HG02973 (cell line): ENCODE measurements at regions not wholly inside any gene's neighbourhood (a gene's known extent, or its start where the extent isn't known, plus 50 kb on each side); places are given as distances from the start of the nearest gene placed in this dataset.

ENCODE experiments used
- ATAC-seq: cut with Tn5 transposase; IDR thresholded peaks from one replicate; pipeline ENCODE4 v1.9.1; 2021; ENCODE audit warnings: moderate library complexity; ENCODE audit not compliant: unreplicated experiment

- no peak for ATAC-seq
Observed at GRCh38 chr6:150536835-150537234, 62.9 kb upstream of the PLEKHG1 start.

DNA sequence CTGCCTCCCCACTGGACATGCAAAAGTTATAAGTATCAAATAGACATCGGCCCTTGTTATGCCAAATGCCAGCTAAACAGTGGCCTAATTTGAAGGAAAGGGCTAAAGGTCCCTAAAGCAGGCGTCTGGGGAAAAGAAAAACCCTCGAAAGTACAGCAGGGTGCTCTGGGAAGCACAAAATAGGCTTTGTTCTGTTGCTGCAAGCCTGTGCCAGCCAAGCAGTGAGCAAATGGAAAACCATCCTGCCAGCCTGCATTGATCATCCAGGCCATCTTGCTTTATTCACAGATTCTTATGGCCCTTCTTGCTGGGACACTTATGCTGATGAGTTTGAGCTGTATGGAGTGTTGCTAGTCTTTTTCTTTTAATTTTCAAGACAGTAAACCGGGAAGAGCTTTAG is 62.2 kb upstream of the PLEKHG1 start:
- ATAC-seq = no peak

GRCh38 chr6:150537893-150538292 is 61.8 kb upstream of the PLEKHG1 start:
- no peak for ATAC-seq

DNA sequence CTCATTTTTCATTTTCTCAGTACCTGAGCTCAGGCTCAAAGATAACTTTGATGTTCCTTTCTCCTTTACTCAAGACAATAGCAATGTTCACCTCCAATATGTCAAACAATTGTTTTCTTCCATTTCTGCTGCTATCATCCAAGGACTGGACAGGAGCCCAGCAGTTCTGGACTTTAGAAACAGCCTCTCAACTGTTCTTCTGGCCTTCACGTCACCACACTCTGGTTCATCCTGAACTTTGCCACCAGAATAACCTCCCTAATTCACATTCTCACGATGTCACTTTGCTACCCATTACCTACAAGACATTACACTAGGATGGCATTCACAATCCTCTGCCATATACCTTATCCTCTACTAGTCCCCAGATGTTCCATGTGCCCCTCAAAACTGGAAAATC is 60.6 kb upstream of the PLEKHG1 start:
- ATAC-seq = no peak

GRCh38 chr6:150539568-150539967 is 60.1 kb upstream of the PLEKHG1 start:
- no peak for ATAC-seq

DNA sequence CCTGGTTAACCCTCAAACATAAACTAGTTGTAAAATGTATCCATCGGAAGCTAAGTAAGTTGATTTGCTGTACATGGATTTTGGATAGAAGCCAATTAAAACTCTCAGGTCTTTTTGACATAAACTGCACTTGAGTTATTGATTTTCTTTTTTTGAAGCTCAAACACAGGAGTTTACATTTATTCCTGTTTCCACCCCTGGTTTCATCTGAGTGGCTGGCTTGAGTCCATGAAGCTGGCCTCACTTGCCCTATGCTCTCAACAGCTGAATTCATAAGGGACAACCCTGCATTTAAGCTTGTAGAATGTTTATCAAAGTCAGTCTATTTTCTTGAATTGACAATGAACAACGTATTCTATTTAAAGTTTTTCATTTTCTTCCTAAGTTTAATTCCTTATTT is 58.1 kb upstream of the PLEKHG1 start:
- ATAC-seq = no peak

GRCh38 chr6:150543178-150543577 is 56.5 kb upstream of the PLEKHG1 start:
- ATAC-seq = no peak

DNA sequence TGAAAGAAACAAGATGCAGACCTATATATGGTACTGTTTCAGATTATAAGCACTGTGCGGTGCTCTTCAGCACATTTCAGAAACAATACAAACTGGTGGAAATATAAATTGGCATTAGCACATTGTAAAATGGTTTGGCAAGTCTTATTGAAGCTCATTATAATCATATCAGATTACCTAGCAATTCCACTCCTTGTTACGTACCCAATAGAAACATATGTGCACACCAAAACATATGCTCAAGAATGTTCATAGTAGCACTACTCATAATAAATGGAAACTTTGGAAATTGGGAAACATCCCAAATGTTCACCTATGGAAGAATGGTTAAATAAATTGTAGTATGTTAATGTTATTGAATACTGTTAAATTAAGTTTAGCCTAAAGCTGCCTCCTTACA is 54.9 kb upstream of the PLEKHG1 start:
- no peak for ATAC-seq

- ATAC-seq = no peak
Observed at GRCh38 chr6:150546457-150546856, 53.2 kb upstream of the PLEKHG1 start.

GRCh38 chr6:150547502-150548222 is 52.0 kb upstream of the PLEKHG1 start:
- ATAC-seq = no peak

DNA sequence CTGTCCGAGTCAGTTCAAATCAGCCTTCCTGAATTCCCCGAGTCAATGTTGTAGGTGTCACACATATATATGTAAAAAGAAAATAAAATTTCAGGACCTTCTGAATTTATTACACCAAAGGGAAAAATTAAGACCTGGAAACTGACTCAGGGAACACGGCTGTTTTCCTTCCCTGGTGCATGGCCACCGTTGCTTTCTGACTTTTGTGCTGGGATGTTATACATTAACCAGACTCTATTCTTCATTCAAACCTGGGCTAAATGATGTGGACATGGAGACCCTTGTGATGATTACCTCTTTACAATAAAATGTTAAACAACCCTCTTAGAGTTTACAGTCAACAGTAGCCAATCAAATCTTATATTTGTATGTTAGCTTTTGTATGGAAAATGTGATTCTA is 51.4 kb upstream of the PLEKHG1 start:
- ATAC-seq = no peak

GRCh38 chr6:150549007-150549406 is 50.7 kb upstream of the PLEKHG1 start:
- no peak for ATAC-seq

GRCh38 chr6:150549674-150550101 is 50.0 kb upstream of the PLEKHG1 start:
- ATAC-seq = no peak
